Upper lobe of right lung (tissue), 1 donor: ENCODE measurements at regions not wholly inside any gene's neighbourhood (a gene's known extent, or its start where the extent isn't known, plus 50 kb on each side); places are given as distances from the start of the nearest gene placed in this dataset.

Source experiments
- ATAC-seq: fragments of 200-7000 bp; cut with Tn5 transposase; one replicate; pipeline ENCODE4 v1.9.1; 2020; ENCODE audit warnings: mild to moderate bottlenecking, moderate library complexity
- DNase-seq: peaks from one replicate; pipeline ENCODE4 v3.0.0-alpha.2; 2020
- H3K27ac ChIP-seq: fragments of 200-600 bp; one replicate; pipeline ENCODE4 v1.8.0; 2022
- H3K27me3 ChIP-seq: fragments of 200-600 bp; one replicate; pipeline ENCODE4 v1.8.0; 2022; ENCODE audit warnings: mild to moderate bottlenecking
- H3K36me3 ChIP-seq: fragments of 200-600 bp; one replicate; pipeline ENCODE4 v1.8.0; 2022
- H3K4me1 ChIP-seq: fragments of 200-600 bp; one replicate; pipeline ENCODE4 v1.8.0; 2022
- H3K4me3 ChIP-seq: fragments of 200-600 bp; one replicate; pipeline ENCODE4 v1.8.0; 2022; ENCODE audit warnings: mild to moderate bottlenecking
- H3K9me3 ChIP-seq: fragments of 200-600 bp; one replicate; pipeline ENCODE4 v1.8.0; 2022
- CTCF ChIP-seq: fragments of 200-600 bp; IDR thresholded peaks from one replicate; pipeline ENCODE4 v1.8.0; 2022; ENCODE audit warnings: antibody characterized with exemption
- intact Hi-C: fragments of 100-400 bp; cut with DNase I; formaldehyde crosslinking; loops from one replicate; pipeline ENCODE4 v1.11.0; 2022
- donor health status: DM: no; HTN: yes; CAD: no; lungs with severe emphysema.

GRCh38 chr6:79423216-79423615, 114.0 kb downstream of the LCA5 start:
- Histone ChIP-seq H3K36me3 (no peaks in the 10 kb centered on the region), H3K27ac (no peak overlapping the region), H3K27me3 (no peaks in the 10 kb centered on the region), H3K4me3 (no peak overlapping the region), H3K9me3 (no peaks in the 10 kb centered on the region), H3K4me1 (no peaks in the 10 kb centered on the region)
- DNase-seq: no peak
- intact Hi-C loops: no loop called here
- no peak for ATAC-seq
- TF ChIP-seq CTCF: no peak

GRCh38 chr6:79422666-79423065, 114.6 kb downstream of the LCA5 start:
- Histone ChIP-seq H3K36me3 (no peaks in the 10 kb centered on the region), H3K4me3 (no peak overlapping the region), H3K4me1 (no peaks in the 10 kb centered on the region), H3K27me3 (no peaks in the 10 kb centered on the region), H3K27ac (no peak overlapping the region), H3K9me3 (no peaks in the 10 kb centered on the region)
- DNase-seq: no peak
- intact Hi-C loops: no loop called here
- no peak for TF ChIP-seq CTCF
- ATAC-seq: no peak

- H3K4me3 ChIP-seq: no peak overlapping the region
- no peaks in the 10 kb centered on the region for H3K4me1 ChIP-seq
- DNase-seq (no peak), ATAC-seq (no peak)
- no peaks in the 10 kb centered on the region for H3K36me3 ChIP-seq
- no peaks in the 10 kb centered on the region for H3K9me3 ChIP-seq
- no peak for TF ChIP-seq CTCF
- H3K27me3 ChIP-seq: no peaks in the 10 kb centered on the region
- intact Hi-C loops: no loop called here
- H3K27ac ChIP-seq: no peak overlapping the region
Observed at GRCh38 chr6:79421707-79422484, 115.3 kb downstream of the LCA5 start.

GRCh38 chr6:79421001-79421411, 116.2 kb downstream of the LCA5 start:
- intact Hi-C loops: no loop called here
- Histone ChIP-seq H3K36me3 (no peaks in the 10 kb centered on the region), H3K9me3 (no peaks in the 10 kb centered on the region), H3K4me3 (no peak overlapping the region), H3K27me3 (no peaks in the 10 kb centered on the region), H3K4me1 (no peaks in the 10 kb centered on the region), H3K27ac (no peak overlapping the region)
- no peak for TF ChIP-seq CTCF
- DNase-seq (no peak), ATAC-seq (no peak)

- Histone ChIP-seq H3K27me3 (no peaks in the 10 kb centered on the region), H3K27ac (no peak overlapping the region), H3K36me3 (no peaks in the 10 kb centered on the region), H3K4me3 (no peak overlapping the region), H3K4me1 (no peaks in the 10 kb centered on the region), H3K9me3 (no peaks in the 10 kb centered on the region)
- no peak for TF ChIP-seq CTCF
- intact Hi-C loops: no loop called here
- no peak for DNase-seq
- ATAC-seq: no peak
Observed at GRCh38 chr6:79420054-79420453, 117.2 kb downstream of the LCA5 start.

GRCh38 chr6:79416931-79417330, 120.3 kb downstream of the LCA5 start:
- no peaks in the 10 kb centered on the region for H3K27me3 ChIP-seq
- H3K36me3 ChIP-seq: no peaks in the 10 kb centered on the region
- no peaks in the 10 kb centered on the region for H3K4me1 ChIP-seq
- no peak overlapping the region for H3K4me3 ChIP-seq
- ATAC-seq: no peak
- no peak for DNase-seq
- no peak for TF ChIP-seq CTCF
- no peak overlapping the region for H3K27ac ChIP-seq
- no peaks in the 10 kb centered on the region for H3K9me3 ChIP-seq
- intact Hi-C loops: no loop called here
